ENCODE measurements at regions not wholly inside any gene's neighbourhood (a gene's known extent, or its start where the extent isn't known, plus 50 kb on each side); places are given as distances from the start of the nearest gene placed in this dataset.
A peak's percentile ranks its signal among the peaks of the same experiment; 100 is the strongest.

DNA sequence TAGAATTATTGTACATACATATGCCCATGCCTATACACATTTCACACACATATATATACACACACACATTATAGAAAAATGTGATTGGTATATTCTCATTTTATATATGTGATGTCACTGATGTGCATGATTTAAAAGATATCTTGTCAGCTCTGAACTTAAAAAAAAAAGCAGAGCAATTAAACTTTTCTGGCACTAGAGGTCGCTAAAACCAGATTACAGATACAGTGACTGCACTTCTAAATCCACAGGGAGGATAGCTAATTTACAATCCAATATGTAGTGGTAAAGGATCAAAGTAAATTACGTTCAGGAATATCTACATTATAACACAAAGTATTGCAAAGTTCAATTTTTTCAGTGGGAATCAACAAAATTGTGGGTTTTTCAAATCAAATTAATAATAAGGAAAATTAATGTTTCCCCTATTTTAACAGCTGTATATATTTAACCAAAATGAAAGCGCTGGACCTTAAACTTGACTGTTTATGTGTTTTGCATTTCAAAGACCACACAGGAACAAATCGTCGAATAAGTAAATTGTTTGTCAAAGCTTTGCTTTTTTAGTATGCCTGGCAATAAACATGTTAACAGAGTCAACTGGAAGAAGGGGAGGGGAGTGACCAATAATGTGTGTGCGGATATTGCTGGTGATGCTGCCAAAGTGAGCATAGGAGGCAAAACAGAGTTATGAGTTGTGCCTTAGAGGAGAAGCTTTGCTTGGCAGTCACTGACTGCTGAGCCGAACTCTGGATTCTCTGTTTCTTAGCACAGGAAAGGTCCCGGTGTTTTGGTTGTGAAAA, 1201.4 kb upstream of the C9orf72 start:
- TF ChIP-seq, protein P1, sequence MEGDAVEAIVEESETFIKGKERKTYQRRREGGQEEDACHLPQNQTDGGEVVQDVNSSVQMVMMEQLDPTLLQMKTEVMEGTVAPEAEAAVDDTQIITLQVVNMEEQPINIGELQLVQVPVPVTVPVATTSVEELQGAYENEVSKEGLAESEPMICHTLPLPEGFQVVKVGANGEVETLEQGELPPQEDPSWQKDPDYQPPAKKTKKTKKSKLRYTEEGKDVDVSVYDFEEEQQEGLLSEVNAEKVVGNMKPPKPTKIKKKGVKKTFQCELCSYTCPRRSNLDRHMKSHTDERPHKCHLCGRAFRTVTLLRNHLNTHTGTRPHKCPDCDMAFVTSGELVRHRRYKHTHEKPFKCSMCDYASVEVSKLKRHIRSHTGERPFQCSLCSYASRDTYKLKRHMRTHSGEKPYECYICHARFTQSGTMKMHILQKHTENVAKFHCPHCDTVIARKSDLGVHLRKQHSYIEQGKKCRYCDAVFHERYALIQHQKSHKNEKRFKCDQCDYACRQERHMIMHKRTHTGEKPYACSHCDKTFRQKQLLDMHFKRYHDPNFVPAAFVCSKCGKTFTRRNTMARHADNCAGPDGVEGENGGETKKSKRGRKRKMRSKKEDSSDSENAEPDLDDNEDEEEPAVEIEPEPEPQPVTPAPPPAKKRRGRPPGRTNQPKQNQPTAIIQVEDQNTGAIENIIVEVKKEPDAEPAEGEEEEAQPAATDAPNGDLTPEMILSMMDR (conservative IDR thresholded peaks at IDR 0.05; ENCODE audit: control insufficient read depth, insufficient read depth, low read depth, low read length) = peak; percentile 61
- peak; percentile 49 for DNase-seq (ENCODE audit: low read depth)
- no peak overlapping the region for H3K4me3 ChIP-seq (ENCODE audit: control insufficient read depth, low read depth, low read length)

DNA sequence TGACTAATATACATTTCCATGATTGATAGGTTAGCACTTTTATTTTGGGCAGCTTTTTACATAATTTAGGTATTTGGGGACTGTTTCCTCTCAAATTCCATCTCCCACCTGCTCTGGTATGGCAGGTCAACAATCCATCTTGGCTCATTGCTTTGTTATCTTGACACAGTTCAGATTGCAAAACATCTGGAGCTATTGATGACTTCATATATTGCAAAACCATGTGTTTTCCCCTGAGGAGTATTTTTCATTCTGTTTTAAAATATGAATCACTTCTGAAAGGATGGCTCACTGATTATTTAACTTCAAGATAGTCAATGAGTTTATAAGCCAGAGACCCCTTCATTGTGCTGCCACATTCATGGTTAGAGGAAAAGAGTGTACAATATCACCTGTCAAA, 1206.0 kb upstream of the C9orf72 start:
- H3K4me3 ChIP-seq (ENCODE audit: control insufficient read depth, low read depth, low read length) = no peak overlapping the region
- TF ChIP-seq, protein P1 (conservative IDR thresholded peaks at IDR 0.05; ENCODE audit: control insufficient read depth, insufficient read depth, low read depth, low read length) = no peak
- peak; percentile 44 for DNase-seq (ENCODE audit: low read depth)

DNA sequence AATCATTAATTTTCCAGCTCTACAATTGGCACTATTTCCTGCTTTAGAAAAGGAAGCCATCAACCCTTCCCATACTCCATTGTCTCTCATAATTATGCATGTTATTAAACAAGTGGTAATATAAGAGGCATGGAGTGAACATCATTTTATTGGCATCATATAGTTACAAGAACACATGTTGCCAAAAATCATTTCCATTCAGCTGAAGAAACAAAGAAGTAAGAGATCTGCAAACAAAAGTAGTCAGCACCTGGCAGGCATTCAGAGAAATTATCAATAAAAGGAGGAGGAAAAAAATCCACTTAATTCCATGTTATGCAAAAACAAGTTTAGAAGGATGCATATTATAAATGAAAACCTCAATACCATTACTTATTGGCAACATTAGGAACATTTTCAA, 1208.2 kb upstream of the C9orf72 start:
- H3K4me3 ChIP-seq (ENCODE audit: control insufficient read depth, low read depth, low read length) = no peak overlapping the region
- TF ChIP-seq, protein P1 (conservative IDR thresholded peaks at IDR 0.05; ENCODE audit: control insufficient read depth, insufficient read depth, low read depth, low read length) = no peak
- DNase-seq (ENCODE audit: low read depth) = no peak

DNA sequence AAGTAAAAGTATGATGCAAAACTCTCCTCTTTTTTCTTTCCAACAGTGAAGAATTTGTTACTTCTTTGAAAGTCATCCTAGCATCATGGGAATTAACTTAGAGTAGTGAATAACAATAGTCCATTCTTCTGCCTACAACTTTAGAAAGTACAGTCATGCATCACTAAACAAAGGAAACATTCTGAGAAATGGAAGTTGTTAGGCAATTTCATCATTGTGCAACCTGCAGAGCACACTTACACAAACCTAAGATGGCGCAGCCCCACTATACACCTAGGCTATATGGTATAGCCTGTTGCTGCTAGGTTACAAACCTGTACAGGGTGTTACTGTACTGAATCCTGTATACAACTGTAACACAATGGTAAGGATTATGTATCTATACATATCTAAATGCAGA, 1209.3 kb upstream of the C9orf72 start:
- DNase-seq (ENCODE audit: low read depth) = peak; percentile 27
- TF ChIP-seq, protein P1 (conservative IDR thresholded peaks at IDR 0.05; ENCODE audit: control insufficient read depth, insufficient read depth, low read depth, low read length) = no peak
- H3K4me3 ChIP-seq (ENCODE audit: control insufficient read depth, low read depth, low read length) = no peak overlapping the region

DNA sequence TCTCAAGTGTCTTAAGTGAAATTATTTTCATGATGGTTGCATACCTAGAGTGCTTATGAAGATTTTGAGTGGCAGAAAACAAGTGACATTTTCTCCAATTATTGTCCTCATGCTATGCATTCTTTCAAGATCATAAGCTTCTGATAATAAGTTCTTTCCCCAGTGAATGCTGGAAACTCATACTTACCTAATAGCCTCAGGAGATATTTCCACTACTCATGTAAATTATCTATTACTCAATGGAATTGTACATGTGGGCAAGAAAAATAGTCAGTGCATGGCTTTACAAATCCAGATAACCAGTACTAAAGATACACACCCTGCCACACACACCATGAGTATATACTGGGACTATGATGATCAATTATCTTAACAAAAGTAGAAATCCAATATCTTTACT, 1219.4 kb upstream of the C9orf72 start:
- no peak overlapping the region for H3K4me3 ChIP-seq (ENCODE audit: control insufficient read depth, low read depth, low read length)
- no peak for DNase-seq (ENCODE audit: low read depth)
- TF ChIP-seq, protein P1 (conservative IDR thresholded peaks at IDR 0.05; ENCODE audit: control insufficient read depth, insufficient read depth, low read depth, low read length) = no peak

DNA sequence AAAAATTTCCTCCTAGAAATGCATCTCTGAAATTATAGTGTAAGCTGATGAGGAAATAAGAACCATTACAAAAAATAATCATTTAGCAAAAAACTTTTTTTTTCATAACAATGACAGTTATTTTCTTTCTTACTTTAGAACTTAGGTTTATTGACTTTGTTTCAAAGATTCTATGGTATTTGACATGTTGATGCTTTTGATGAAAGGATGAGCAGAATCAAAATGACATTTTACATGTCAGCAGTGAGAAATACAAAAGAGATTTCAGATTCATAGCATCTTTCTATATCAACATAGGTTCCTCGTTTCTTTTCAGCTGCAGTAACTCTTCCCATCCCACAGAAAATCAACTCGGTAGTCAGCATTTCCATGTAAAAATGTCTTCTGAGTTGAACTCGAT, 1226.6 kb upstream of the C9orf72 start:
- TF ChIP-seq, protein P1 (conservative IDR thresholded peaks at IDR 0.05; ENCODE audit: control insufficient read depth, insufficient read depth, low read depth, low read length) = no peak
- DNase-seq (ENCODE audit: low read depth) = no peak
- no peak overlapping the region for H3K4me3 ChIP-seq (ENCODE audit: control insufficient read depth, low read depth, low read length)
